GM06990 (cell line): ENCODE measurements at regions not wholly inside any gene's neighbourhood (a gene's known extent, or its start where the extent isn't known, plus 50 kb on each side); places are given as distances from the start of the nearest gene placed in this dataset.

Experiments
- DNase-seq: peaks from one replicate; pipeline ENCODE4 v3.0.0-alpha.2; 2011; ENCODE audit not compliant: insufficient read length; ENCODE audit errors: extremely low read depth
- H3K27me3 ChIP-seq: replicated peaks from 2 replicates; pipeline ENCODE4 v1.6.0; 2011; ENCODE audit warnings: low read length; ENCODE audit not compliant: control insufficient read depth, insufficient read depth
- H3K36me3 ChIP-seq: 2 replicates; pipeline ENCODE4 v1.5.1; 2011; ENCODE audit warnings: low read length; ENCODE audit not compliant: control insufficient read depth, insufficient read depth
- H3K4me3 ChIP-seq: replicated peaks from 2 replicates; pipeline ENCODE4 v1.5.1; 2011; ENCODE audit warnings: low read depth, mild to moderate bottlenecking, control low read depth, low read length
- TF ChIP-seq, protein P1 (sequence below): IDR thresholded peaks from 2 replicates; pipeline ENCODE4 v1.5.1; 2011; ENCODE audit warnings: low read length, control low read depth, mild to moderate bottlenecking, inconsistent platforms; ENCODE audit not compliant: insufficient read depth, poor library complexity, severe bottlenecking

DNA sequence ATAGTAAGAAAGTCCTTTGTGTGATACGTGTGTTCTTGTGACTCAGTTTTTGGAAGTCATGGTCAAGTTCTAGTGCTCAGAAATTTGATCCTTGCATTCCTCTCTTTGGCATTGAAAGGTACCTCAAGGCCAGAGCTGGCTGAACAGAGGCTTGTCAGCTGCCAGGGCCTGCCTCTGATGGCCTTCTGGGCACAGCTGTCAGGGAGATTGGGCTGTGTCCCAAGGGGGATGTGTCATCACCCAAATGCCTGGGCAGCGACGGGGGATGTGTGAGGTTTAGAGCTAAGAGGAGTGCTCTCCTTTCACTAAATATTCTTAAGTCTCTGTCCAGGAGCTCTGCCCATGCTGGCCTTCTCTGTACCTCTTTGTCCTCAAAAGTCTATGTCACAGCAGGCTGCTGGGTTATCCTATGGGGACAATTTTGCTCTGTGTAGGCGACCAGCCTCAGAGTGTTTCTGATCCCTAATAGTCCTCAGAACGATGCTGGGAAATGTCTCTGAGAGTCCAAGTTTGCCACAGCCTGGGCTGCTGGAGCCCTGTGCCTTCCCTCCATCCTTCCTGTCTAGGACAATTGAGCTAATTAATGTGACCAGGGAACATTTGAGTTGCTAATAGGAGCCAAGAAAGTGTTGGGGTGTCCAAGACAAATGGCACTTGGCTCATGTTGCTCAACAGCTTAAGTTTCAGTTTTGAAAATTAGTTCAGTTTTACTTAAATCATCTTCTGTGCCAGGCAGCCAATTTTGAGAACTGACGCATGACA is 115.4 kb upstream of the ZNF521 start:
- DNase-seq, result no peak
- TF ChIP-seq, protein P1, sequence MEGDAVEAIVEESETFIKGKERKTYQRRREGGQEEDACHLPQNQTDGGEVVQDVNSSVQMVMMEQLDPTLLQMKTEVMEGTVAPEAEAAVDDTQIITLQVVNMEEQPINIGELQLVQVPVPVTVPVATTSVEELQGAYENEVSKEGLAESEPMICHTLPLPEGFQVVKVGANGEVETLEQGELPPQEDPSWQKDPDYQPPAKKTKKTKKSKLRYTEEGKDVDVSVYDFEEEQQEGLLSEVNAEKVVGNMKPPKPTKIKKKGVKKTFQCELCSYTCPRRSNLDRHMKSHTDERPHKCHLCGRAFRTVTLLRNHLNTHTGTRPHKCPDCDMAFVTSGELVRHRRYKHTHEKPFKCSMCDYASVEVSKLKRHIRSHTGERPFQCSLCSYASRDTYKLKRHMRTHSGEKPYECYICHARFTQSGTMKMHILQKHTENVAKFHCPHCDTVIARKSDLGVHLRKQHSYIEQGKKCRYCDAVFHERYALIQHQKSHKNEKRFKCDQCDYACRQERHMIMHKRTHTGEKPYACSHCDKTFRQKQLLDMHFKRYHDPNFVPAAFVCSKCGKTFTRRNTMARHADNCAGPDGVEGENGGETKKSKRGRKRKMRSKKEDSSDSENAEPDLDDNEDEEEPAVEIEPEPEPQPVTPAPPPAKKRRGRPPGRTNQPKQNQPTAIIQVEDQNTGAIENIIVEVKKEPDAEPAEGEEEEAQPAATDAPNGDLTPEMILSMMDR, result no peak
- Histone ChIP-seq H3K4me3 (no peak overlapping the region), H3K36me3 (no peaks in the 10 kb centered on the region), H3K27me3 (no peaks in the 10 kb centered on the region)

DNA sequence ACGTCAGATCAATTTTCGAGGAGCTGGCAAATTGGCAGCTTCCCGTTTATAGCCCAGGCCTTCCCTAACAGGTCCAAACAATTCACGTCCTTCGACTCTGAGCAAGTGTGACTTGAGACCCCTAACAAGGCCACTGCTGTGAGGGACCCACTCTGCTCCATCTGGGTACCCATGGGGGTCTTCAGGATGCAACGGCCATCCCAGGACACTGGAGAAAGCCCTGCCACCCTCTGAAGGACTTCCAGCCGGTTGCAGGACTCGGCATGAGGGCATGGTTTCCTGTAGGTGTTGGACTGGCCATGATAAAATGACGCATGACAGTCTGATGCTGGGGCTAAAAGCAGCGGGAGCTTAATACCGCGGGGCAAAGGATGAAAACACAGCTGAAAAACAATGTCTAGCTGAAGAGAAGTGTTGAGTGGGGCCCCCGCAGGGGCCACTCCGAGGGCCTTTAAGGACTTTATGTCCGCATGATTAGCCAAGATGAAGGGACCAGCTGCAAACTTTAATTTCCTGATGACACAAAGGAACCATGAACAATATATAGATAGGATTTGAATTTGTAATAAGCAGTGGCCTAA is 113.3 kb upstream of the ZNF521 start:
- H3K27me3 ChIP-seq, result no peaks in the 10 kb centered on the region
- H3K36me3 ChIP-seq, result no peaks in the 10 kb centered on the region
- H3K4me3 ChIP-seq, result no peak overlapping the region
- DNase-seq, result no peak
- TF ChIP-seq, protein P1, result no peak

DNA sequence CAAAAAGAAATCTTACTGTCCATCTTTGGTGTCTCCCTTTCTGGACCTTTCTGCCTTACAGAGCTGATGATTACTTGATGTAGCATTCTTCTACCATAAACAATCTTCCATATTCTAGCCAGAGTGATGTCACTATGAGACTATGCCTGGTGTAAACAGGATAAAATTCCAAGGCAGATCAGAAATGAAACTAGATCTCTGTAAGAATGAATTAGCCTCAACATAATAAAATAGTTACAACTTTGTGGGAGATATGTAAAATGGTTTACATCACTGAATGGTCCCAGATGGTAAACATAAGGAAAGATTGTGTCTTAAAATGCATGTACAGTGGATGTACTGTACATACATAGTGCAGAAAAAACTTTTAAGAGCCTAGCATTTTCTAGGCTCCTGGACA is 112.3 kb upstream of the ZNF521 start:
- TF ChIP-seq, protein P1, result no peak
- H3K27me3 ChIP-seq, result no peaks in the 10 kb centered on the region
- no peaks in the 10 kb centered on the region for H3K36me3 ChIP-seq
- H3K4me3 ChIP-seq, result no peak overlapping the region
- DNase-seq, result no peak

- no peaks in the 10 kb centered on the region; the same call in 1 of the 2 replicates for H3K27me3 ChIP-seq
- TF ChIP-seq, protein P1, result no peak
- H3K4me3 ChIP-seq, result no peak overlapping the region
- H3K36me3 ChIP-seq, result no peaks in the 10 kb centered on the region
- DNase-seq, result no peak
Observed at GRCh38 chr18:25463726-25464125, 111.8 kb upstream of the ZNF521 start.

- TF ChIP-seq, protein P1, result no peak
Observed at GRCh38 chr18:25459814-25460213, 107.8 kb upstream of the ZNF521 start.

More at GRCh38 chr18:25459814-25460213, 107.8 kb upstream of the ZNF521 start:
- H3K36me3 ChIP-seq, result no peaks in the 10 kb centered on the region
- no peaks in the 10 kb centered on the region; the same call in 1 of the 2 replicates for H3K27me3 ChIP-seq
- H3K4me3 ChIP-seq, result no peak overlapping the region
- no peak for DNase-seq
